CD4-positive, alpha-beta T cell treated with Interleukin-17A for 4 hours (primary cell): ENCODE measurements at regions not wholly inside any gene's neighbourhood (a gene's known extent, or its start where the extent isn't known, plus 50 kb on each side); places are given as distances from the start of the nearest gene placed in this dataset.

Experiments used
- DNase-seq: peaks from one replicate; pipeline ENCODE4 v3.0.0-alpha.2; 2020; ENCODE audit warnings: mixed read lengths

DNA sequence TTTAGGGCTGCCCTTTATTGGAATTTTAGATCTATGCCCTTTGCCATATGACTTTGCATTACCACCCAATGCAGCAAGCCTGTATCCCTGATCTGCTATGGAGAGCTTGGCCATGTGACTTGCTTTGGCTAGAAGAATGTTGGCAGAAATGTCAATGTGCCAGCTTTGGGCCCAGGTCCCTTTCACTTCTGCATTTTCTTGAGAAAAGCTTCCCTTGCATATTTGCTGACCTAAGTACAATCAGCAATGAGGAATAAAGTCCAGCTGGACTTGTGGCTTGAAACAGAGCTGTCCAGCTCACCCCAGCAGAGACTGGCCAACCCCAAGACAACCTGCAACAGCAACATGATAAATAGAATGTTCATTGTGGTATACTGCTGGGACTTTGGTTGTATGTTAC lies 135.9 kb downstream of the PAH start:
- no peak for DNase-seq

GRCh38 chr12:102776041-102776440 lies 141.0 kb downstream of the PAH start:
- no peak for DNase-seq

DNA sequence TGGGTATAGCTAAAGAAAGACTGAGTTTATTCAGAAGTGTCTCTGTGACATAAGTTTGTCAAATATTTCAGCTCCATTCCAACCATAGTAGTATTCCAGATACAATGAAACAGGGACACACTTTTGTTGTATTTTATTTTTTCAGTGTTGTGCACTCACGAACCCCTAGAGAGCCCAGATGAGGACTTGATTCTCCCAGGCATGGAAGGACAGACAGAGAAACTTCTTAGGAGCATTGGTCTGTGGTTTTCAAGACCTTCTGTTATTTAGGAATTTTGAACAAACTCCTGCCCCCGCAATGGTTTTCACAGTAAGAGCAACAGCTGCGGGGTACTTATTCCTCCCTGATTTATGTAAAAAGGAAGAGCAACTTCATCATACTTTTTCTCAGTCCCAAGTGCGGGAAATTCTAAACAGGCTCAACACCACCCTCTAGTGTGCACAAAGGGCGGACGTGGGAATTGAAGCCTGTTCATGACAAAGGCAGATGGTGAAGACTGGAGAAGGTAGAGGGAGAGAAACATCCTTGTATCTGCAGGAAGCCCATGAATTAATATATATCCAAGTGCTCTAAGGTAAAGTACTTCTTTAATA lies 147.6 kb downstream of the PAH start:
- DNase-seq, result no peak

DNA sequence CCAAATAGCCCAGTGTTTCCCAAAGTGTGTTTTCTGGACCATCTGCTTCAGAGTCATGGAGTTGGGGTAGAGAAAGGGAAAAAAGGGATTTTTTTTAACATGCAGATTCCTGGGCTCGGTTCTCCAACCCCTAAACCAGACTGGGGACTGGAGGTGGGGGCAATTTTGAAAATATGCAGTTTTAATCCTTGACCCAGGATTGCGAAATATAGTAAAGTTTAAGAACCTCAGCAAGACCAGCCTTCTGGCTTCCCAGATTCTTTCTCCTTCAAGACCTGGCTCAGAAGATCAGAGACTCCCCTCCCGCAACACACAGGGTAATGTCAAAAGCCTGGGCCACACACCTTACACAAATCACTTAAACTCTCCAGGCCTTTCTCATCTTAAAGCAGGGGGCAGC lies 150.1 kb downstream of the PAH start:
- no peak for DNase-seq

- DNase-seq, result no peak
Observed at GRCh38 chr12:102765736-102766135, 151.3 kb downstream of the PAH start.

DNA sequence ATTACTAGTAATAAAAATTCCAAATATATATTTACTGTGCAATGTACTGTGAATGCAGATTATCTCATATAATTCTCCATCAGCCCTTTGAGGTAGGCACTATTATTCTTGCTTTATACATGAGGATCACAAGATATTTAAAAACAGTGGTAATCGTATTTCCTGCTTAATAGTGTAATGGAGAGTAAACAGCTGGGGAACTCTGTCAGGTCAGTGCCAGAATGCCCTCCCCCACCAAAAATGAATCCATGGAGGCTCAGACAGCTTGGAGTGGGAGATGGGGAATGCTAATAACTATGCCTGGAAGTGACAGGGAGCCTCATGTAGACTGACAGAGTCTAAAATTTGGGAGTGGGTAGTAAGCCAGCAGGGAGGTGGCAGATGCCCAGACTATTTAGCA lies 153.6 kb downstream of the PAH start:
- no peak for DNase-seq

DNA sequence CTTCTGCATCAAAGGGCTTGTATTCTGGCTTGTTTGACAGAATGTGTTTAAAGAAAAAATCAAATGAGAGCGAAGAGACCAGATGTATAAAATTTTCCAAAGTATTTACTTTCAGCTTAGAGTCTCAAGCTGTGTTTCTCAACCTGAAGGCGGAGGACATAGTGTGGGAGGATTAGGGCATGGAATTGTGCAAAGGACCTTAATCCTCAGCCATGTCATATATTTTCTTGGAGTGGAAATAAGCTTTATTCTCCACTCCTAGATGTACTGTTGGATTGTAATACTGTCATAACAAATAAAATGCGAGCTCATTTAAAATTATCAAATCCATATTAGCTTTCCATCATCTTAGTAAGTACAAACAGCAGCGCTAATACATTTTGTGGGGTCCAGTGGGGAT lies 154.0 kb downstream of the PAH start:
- no peak for DNase-seq

- no peak for DNase-seq
Observed at GRCh38 chr12:102760322-102760721, 156.7 kb downstream of the PAH start.

DNA sequence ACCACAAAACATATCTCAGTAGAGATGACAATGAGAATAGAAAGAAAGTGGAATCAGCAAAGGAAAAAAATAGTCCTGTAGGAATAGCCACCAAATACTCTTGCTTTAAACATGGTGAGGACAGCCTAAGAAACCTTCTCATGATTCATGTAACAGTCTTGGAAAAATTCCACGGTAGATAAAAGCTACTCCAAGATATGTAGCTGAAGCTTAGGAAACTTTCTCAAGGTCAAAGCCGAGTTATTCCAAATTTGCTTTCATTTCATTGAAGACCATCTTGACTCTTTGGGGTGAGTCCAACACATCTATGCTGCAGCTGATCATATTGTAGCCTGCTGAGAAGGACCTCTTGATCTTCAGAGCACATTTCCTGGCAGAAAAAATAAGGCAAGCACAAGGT lies 157.6 kb downstream of the PAH start:
- DNase-seq, result no peak

DNA sequence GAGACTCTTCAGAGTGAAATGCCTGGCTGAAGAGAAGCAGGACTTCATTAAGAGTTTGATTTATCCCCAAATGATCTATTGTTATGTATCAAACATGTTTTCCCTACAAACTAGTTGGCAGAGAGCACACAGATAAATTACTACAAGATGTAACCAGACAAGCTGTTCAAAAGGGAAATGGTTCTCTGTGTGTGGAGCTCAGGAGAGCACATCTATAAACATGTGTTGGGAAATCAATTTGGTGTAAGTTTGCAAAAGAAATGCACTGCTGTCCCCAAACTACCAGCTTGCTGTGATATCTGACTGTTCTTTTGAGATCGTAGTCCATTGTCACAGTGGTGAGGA lies 159.2 kb downstream of the PAH start:
- no peak for DNase-seq

DNA sequence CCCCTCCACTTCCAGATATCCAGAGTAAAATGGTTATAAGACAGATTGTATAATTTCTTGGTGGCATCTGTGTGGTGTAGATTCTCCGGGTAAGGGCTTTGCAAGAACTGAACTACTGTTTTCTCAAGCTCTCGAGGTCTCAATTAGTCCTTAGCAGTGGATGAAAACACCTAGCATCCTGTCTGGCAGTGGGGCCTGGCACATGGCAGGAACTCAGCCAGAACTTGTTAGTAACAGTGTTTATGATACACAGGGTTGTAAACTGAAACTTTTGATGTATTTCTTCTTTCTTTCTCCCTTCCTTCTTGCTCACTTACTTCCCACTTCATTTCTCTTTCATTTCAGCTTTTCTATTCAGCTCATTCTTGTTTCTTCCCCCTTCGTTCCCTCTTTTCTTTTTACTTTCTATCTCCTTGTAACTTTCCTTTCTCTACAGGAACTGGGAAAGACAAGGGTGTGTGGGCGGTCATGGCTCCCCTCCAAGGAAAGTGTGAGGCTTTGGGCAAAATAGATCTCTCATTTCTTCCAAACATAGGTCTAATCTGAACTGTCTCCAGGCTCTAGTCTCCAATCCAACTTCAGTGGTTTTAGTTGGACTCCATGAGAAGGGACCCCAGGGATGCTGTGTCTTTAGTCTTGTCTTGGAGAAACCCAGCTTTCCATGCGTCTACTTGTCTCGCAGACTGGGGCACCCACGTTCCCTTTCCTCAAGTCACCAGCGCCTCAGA lies 159.7 kb downstream of the PAH start:
- DNase-seq, result no peak

GRCh38 chr12:102756530-102756929 lies 160.5 kb downstream of the PAH start:
- DNase-seq, result no peak

GRCh38 chr12:102755266-102755665 lies 161.8 kb downstream of the PAH start:
- DNase-seq, result no peak

DNA sequence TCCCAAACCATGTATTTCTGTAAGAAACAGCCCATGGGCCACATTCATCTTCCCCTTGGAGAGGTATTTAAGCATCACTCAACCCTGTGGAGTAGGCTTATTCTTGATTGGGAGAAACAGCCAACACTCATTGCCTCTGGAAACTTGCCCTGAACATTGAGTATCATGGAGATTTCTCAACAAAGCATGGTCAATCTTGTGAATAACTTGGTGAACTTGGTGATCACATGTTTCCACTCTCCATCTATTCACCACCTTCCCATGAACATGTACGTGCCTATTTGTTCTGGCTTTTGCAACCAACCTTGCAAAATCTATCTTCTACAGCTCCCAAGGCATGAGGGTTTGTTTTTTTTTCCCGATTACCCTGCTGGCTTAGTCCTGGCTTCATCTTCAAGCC lies 163.2 kb downstream of the PAH start:
- no peak for DNase-seq

GRCh38 chr12:102748704-102749103 lies 168.3 kb downstream of the PAH start:
- no peak for DNase-seq

- DNase-seq, result no peak
Observed at GRCh38 chr12:102746963-102747362, 170.1 kb downstream of the PAH start.

DNA sequence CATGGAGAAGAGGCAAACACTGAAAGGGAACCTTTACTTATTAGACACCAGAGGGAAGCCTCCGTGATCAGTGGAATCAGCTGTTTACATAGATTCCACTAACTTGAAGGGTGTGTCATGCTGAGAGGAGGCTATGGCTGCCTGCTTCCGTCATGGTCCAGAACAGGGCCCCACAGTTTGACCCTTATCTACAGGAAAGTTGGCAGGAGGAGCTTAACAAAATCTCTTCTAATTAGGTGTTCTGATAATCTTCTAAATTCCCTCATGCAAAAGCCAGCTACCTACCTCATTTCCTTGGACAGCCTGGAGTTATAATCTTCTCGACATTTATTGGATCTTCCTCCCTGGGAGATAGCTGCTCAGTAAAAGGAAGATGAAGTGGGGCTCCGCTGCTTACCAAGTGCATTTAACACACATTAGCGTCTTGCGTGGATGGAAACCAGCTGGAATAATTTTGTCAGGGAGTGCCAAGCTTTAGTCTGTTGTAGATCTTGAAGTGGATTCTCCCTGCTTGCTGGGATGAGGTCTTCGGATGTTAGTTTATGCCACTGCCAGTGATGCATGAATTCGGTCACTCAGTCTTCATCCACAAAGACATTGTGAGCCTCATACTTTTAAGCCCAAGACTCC lies 171.0 kb downstream of the PAH start:
- no peak for DNase-seq

DNA sequence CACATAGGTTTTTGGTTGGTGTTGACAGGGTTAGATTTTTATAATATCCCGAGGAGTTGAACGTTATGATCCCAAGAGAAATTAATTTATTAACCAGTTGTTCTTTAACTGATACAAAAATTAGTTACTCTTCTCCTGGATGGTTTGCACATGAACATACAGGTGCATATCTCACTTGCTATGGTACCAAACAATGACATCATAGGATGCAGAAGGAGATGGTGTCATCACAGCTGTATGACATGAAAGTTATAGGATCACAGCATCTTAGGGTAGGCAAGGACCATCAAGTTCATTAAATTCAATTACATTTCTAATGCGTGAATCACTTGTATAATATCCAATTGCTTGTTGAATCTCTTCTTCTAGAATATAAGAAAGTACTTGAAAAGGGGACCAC lies 175.8 kb downstream of the PAH start:
- no peak for DNase-seq

GRCh38 chr12:102740141-102740955 lies 176.7 kb downstream of the PAH start:
- no peak for DNase-seq

DNA sequence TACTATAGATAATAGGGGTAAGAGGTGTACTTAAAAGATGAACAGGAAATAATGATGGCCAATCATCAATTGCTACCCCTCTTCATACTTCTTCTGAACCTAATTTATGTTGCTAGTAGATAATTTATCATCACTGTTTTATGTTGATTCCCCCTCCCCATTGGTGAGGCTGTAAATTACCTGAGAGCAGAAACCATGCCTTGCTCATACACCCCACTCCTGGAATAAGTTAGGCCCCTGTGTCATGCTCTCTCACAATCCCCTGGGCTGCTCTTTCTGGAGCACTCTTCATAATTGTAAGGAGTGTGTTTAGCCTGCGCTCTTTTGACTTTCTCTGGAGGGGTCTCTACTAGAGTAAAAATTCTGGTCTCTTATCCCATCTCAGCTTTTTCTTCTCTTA lies 180.7 kb downstream of the PAH start:
- DNase-seq, result no peak

- DNase-seq, result no peak
Observed at GRCh38 chr12:102735104-102735503, 181.9 kb downstream of the PAH start.

- DNase-seq, result no peak
Observed at GRCh38 chr12:102730996-102731395, 186.0 kb downstream of the PAH start.

DNA sequence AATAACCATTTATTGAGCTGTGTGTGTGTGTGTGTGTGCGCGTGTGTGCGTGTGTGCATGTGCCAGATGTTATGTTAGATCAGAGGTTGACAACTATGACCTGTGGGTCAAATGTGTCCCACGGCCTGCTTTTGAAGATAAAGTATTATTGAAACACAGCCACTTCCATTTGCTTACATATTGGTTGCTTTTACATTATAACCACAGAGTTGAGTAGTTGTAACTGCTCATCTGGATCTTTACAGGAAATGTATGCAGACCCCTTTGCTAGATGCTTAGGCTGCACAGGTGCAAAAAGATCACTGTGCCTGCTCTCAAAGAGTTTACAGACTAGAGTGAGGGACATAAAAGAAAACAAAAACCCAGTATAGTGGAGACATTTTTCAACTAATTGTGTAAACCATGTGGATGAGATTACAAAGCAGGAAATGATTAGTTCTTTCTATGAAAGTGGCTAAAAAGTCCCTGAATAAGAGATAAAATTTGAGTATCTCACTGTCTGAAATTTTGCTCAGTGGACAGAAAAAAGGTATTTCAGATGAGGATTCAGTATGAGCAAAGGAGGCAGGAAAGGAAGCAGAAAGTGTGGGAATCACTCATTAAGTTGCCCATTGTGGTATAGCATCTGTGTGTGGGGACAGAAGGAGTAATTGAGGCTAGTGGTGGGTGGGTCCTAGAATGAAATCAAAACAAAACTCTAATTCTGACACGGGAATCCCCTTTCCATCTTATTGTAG lies 188.4 kb downstream of the PAH start:
- DNase-seq, result no peak
